22Rv1 (cell line): ENCODE measurements at regions not wholly inside any gene's neighbourhood (a gene's known extent, or its start where the extent isn't known, plus 50 kb on each side); places are given as distances from the start of the nearest gene placed in this dataset.

Source experiments
- CTCF ChIP-seq: fragments of 450-650 bp; IDR thresholded peaks from 2 replicates; pipeline ENCODE4 v1.5.1; 2017; ENCODE audit warnings: mild to moderate bottlenecking
- ZFX ChIP-seq: fragments of 450-650 bp; IDR thresholded peaks from 2 replicates; pipeline ENCODE4 v1.6.1; 2017; ENCODE audit warnings: antibody characterized with exemption, borderline replicate concordance

DNA sequence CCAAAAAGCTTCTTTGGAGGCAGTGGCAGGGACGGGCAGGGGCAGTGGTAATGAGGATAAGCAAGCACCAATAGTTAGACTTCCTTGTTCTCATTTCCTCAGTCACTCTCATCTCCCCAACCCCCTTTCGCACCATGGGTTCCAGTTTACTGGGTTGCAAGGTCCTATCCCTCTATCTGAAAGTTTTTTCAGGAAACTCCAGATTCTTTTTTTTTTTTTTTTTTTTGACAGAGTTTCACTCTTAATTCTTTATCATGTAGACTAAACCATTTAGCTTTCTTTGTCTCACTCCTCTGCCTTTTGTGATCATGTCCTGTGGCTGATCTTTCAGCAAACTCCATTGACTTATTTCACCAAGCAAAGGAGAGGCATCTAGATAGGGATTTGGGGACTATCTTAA is 51.4 kb upstream of the GMDS start:
- TF ChIP-seq CTCF (no peak), ZFX (no peak)
